ENCODE measurements at regions not wholly inside any gene's neighbourhood (a gene's known extent, or its start where the extent isn't known, plus 50 kb on each side); places are given as distances from the start of the nearest gene placed in this dataset.

DNA sequence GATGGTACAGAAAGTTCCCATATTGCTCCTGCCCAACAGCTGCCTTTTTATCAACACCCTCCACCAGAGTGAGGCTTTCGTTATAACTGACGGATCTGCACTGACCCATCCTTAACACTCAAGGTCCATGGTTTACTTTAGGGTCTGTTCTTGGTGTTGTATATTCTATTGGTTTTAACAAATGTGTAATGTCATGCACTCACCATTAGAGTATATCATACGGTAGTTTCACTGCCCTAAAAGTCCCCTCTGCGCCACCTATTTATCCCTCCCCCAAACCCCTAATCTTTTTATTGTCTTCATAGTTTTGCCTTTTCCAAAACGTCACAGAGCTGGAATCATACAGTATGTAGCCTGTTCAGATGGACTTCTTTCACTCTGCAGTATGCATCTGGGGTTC lies 102.8 kb upstream of the TNS3 start:
- ChIA-PET CTCF (interaction anchor here (0.5 to 1.5 kb wide), 2 partner anchors 17 to 42 kb away, joined by 3 to 4 read pairs; no protein-coding TSS in a partner anchor), POLR2A (interaction anchor here (0.6 kb wide), 1 partner anchor 10 kb away, joined by 9 read pairs; no protein-coding TSS in a partner anchor)
- Histone ChIP-seq H3K4me1 (ENCODE audit: control insufficient read depth in 2 of 2, insufficient read depth in 2 of 2, low read length in 2 of 2) (no peaks in the 10 kb centered on the region), H3K79me2 (ENCODE audit: control insufficient read depth, insufficient read depth, low read length) (no peaks in the 10 kb centered on the region), H3K4me2 (replicated peaks; ENCODE audit: low read depth, low read length, poor library complexity, severe bottlenecking) (no peak overlapping the region), H3K27ac (ENCODE audit: low read length in 2 of 2) (no peak overlapping the region), H3K27me3 (replicated peaks in 1 of 4; ENCODE audit: control extremely low read depth in 1 of 4, control insufficient read depth in 3 of 4, insufficient read depth in 4 of 4, low read length in 3 of 4) (no peaks in the 10 kb centered on the region), H3K36me3 (replicated peaks in 1 of 2; ENCODE audit: control extremely low read depth in 1 of 2, control insufficient read depth in 1 of 2, extremely low read depth in 1 of 2, insufficient read depth in 2 of 2, low read length in 1 of 2) (no peaks in the 10 kb centered on the region), H4K20me1 (ENCODE audit: control insufficient read depth, insufficient read depth, low read length, poor library complexity, severe bottlenecking) (no peaks in the 10 kb centered on the region), H3K9ac (ENCODE audit: low read length) (no peak overlapping the region), H3K4me3 (ENCODE audit: control extremely low read depth in 1 of 5, extremely low read depth in 1 of 5, insufficient read depth in 1 of 5, low read depth in 2 of 5, low read length in 4 of 5) (no peak overlapping the region), H2AFZ (ENCODE audit: insufficient read depth, low read depth, low read length, poor library complexity, severe bottlenecking) (no peak overlapping the region), H3K9me3 (ENCODE audit: control extremely low read depth in 1 of 3, control insufficient read depth in 2 of 3, insufficient read depth in 1 of 3, low read length in 2 of 3) (no peaks in the 10 kb centered on the region)
- H3K9me3 Mint-ChIP-seq (ENCODE audit: insufficient read depth), result no peaks in the 10 kb centered on the region
- no peaks in the 10 kb centered on the region for H3K27me3 Mint-ChIP-seq
- intact Hi-C loops (cut with micrococcal nuclease), result no loop called here
- peaks cover 18% of the 10 kb centered on the region for H3K4me1 Mint-ChIP-seq
- WGBS (ENCODE audit: insufficient coverage), result 83% methylated on average over 1 of the region's 5 CpGs
- TF ChIP-seq EZH2 (IDR thresholded peaks at IDR 0.05; ENCODE audit: borderline replicate concordance, insufficient read depth, low read depth, low read length, poor library complexity, severe bottlenecking), result no peak
- TF ChIP-seq, protein P1, sequence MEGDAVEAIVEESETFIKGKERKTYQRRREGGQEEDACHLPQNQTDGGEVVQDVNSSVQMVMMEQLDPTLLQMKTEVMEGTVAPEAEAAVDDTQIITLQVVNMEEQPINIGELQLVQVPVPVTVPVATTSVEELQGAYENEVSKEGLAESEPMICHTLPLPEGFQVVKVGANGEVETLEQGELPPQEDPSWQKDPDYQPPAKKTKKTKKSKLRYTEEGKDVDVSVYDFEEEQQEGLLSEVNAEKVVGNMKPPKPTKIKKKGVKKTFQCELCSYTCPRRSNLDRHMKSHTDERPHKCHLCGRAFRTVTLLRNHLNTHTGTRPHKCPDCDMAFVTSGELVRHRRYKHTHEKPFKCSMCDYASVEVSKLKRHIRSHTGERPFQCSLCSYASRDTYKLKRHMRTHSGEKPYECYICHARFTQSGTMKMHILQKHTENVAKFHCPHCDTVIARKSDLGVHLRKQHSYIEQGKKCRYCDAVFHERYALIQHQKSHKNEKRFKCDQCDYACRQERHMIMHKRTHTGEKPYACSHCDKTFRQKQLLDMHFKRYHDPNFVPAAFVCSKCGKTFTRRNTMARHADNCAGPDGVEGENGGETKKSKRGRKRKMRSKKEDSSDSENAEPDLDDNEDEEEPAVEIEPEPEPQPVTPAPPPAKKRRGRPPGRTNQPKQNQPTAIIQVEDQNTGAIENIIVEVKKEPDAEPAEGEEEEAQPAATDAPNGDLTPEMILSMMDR (IDR thresholded peaks at IDR 0.05), result no peak
- no peak overlapping the region for H3K4me3 Mint-ChIP-seq
- DNase-seq, result no peak
- H3K27ac Mint-ChIP-seq, result no peak overlapping the region
- ATAC-seq (ENCODE audit: low read depth), result no peak

DNA sequence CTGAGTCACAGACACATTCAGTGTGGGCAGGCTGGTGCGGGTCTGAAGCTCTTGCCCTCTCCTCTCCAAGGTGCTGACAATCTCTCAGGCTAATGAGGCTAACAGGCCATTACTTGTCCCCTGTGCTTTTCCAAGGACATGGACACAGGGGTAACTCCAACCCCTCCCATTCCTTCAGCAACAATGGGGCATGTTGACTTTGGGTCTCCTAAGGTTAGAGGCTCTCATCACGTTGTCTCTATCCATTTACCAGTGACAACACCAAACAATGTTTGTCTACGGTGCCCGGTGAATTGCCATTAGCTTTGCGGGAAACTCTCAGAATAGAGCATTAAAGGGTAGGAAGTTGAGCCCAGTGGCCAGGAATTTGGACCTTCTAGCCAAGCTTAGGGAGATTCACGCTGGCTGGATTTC lies 101.6 kb upstream of the TNS3 start:
- Histone ChIP-seq H2AFZ (ENCODE audit: insufficient read depth, low read depth, low read length, poor library complexity, severe bottlenecking) (no peak overlapping the region), H4K20me1 (ENCODE audit: control insufficient read depth, insufficient read depth, low read length, poor library complexity, severe bottlenecking) (no peaks in the 10 kb centered on the region), H3K9ac (ENCODE audit: low read length) (no peak overlapping the region), H3K27ac (ENCODE audit: low read length in 2 of 2) (no peak overlapping the region), H3K9me3 (ENCODE audit: control extremely low read depth in 1 of 3, control insufficient read depth in 2 of 3, insufficient read depth in 1 of 3, low read length in 2 of 3) (no peaks in the 10 kb centered on the region), H3K36me3 (replicated peaks in 1 of 2; ENCODE audit: control extremely low read depth in 1 of 2, control insufficient read depth in 1 of 2, extremely low read depth in 1 of 2, insufficient read depth in 2 of 2, low read length in 1 of 2) (no peaks in the 10 kb centered on the region), H3K4me1 (ENCODE audit: control insufficient read depth in 2 of 2, insufficient read depth in 2 of 2, low read length in 2 of 2) (peaks cover 0 to 5% of the 10 kb centered on the region in 2 donors), H3K4me2 (replicated peaks; ENCODE audit: low read depth, low read length, poor library complexity, severe bottlenecking) (no peak overlapping the region), H3K27me3 (replicated peaks in 1 of 4; ENCODE audit: control extremely low read depth in 1 of 4, control insufficient read depth in 3 of 4, insufficient read depth in 4 of 4, low read length in 3 of 4) (no peaks in the 10 kb centered on the region), H3K4me3 (ENCODE audit: control extremely low read depth in 1 of 5, extremely low read depth in 1 of 5, insufficient read depth in 1 of 5, low read depth in 2 of 5, low read length in 4 of 5) (no peak overlapping the region), H3K79me2 (ENCODE audit: control insufficient read depth, insufficient read depth, low read length) (no peaks in the 10 kb centered on the region)
- ATAC-seq (ENCODE audit: low read depth) (no peak), DNase-seq (no peak)
- CTCF ChIA-PET, result no interaction called here
- Mint-ChIP-seq H3K27ac (no peak overlapping the region), H3K9me3 (ENCODE audit: insufficient read depth) (no peaks in the 10 kb centered on the region), H3K4me1 (peaks cover 18% of the 10 kb centered on the region), H3K4me3 (no peak overlapping the region), H3K27me3 (no peaks in the 10 kb centered on the region)
- no peak for TF ChIP-seq EZH2 (IDR thresholded peaks at IDR 0.05; ENCODE audit: borderline replicate concordance, insufficient read depth, low read depth, low read length, poor library complexity, severe bottlenecking)
- 85% methylated on average over 4 of the region's 6 CpGs for WGBS (ENCODE audit: insufficient coverage)
- intact Hi-C loops (cut with micrococcal nuclease), result no loop called here
- POLR2A ChIA-PET, result no interaction called here
